MM.1S (cell line): ENCODE measurements at regions not wholly inside any gene's neighbourhood (a gene's known extent, or its start where the extent isn't known, plus 50 kb on each side); places are given as distances from the start of the nearest gene placed in this dataset.

Source experiments
- DNase-seq: peaks from one replicate; pipeline ENCODE4 v3.0.0-alpha.2; 2015
- H2AFZ ChIP-seq: fragments of 300-600 bp; sonication (generic); 2 replicates; pipeline ENCODE4 v1.6.0; 2016; ENCODE audit warnings: antibody characterized with exemption, low read length
- H3F3A ChIP-seq: fragments of 300-600 bp; sonication (generic); 2 replicates; pipeline ENCODE4 v1.6.1; 2016; ENCODE audit warnings: mild to moderate bottlenecking, antibody characterized with exemption, low read length, moderate library complexity, mixed read lengths; ENCODE audit not compliant: insufficient read depth
- H3K27ac ChIP-seq: fragments of 300-600 bp; sonication (generic); 2 replicates; pipeline ENCODE4 v1.5.1; 2016; ENCODE audit warnings: mild to moderate bottlenecking, low read length
- H3K27me3 ChIP-seq: fragments of 300-600 bp; sonication (generic); replicated peaks from 2 replicates; pipeline ENCODE4 v1.6.0; 2016; ENCODE audit warnings: low read length; ENCODE audit not compliant: insufficient read depth
- H3K36me3 ChIP-seq: fragments of 300-600 bp; sonication (generic); replicated peaks from 2 replicates; pipeline ENCODE4 v1.6.1; 2016; ENCODE audit warnings: mild to moderate bottlenecking, low read length, mixed read lengths; ENCODE audit not compliant: insufficient read depth
- H3K4me1 ChIP-seq: fragments of 300-600 bp; sonication (generic); 2 replicates; pipeline ENCODE4 v1.6.1; 2016; ENCODE audit warnings: low read length, mixed read lengths
- H3K4me2 ChIP-seq: fragments of 300-600 bp; sonication (generic); 2 replicates; pipeline ENCODE4 v1.6.0; 2016; ENCODE audit warnings: low read depth, low read length
- H3K4me3 ChIP-seq: fragments of 300-600 bp; sonication (generic); 2 replicates; pipeline ENCODE4 v1.5.1; 2016; ENCODE audit warnings: low read length, mixed read lengths
- H3K79me2 ChIP-seq: fragments of 300-600 bp; sonication (generic); 2 replicates; pipeline ENCODE4 v1.6.1; 2016; ENCODE audit warnings: mixed run types, low read length, mixed read lengths
- H3K9ac ChIP-seq: fragments of 300-600 bp; sonication (generic); 2 replicates; pipeline ENCODE4 v1.6.1; 2016; ENCODE audit warnings: low read length, mixed read lengths
- H3K9me2 ChIP-seq: fragments of 300-600 bp; sonication (generic); replicated peaks from 2 replicates; pipeline ENCODE4 v1.6.1; 2016; ENCODE audit warnings: mild to moderate bottlenecking, low read length, mixed read lengths; ENCODE audit not compliant: insufficient read depth
- H3K9me3 ChIP-seq: fragments of 300-600 bp; sonication (generic); replicated peaks from 2 replicates; pipeline ENCODE4 v1.6.1; 2016; ENCODE audit warnings: mild to moderate bottlenecking, low read length, mixed read lengths; ENCODE audit not compliant: insufficient read depth
- H4K20me1 ChIP-seq: fragments of 300-600 bp; sonication (generic); 2 replicates; pipeline ENCODE4 v1.6.1; 2016; ENCODE audit warnings: mild to moderate bottlenecking, low read length, moderate library complexity, mixed read lengths; ENCODE audit not compliant: insufficient read depth
- EZH2 ChIP-seq: fragments of 300-600 bp; sonication (generic); optimal IDR thresholded peaks from 2 replicates; pipeline ENCODE3; 2017; ENCODE audit warnings: low read depth, mild to moderate bottlenecking, antibody characterized with exemption, low read length, mixed read lengths
- EZH2phosphoT487 ChIP-seq: fragments of 300-600 bp; sonication (generic); IDR thresholded peaks from 2 replicates; pipeline ENCODE4 v1.6.1; 2018; ENCODE audit warnings: antibody characterized with exemption, low read length
- TF ChIP-seq, protein P1 (sequence below): fragments of 300-600 bp; sonication (generic); IDR thresholded peaks from 2 replicates; pipeline ENCODE4 v1.5.1; 2016; ENCODE audit warnings: antibody characterized with exemption, low read length, mixed read lengths

DNA sequence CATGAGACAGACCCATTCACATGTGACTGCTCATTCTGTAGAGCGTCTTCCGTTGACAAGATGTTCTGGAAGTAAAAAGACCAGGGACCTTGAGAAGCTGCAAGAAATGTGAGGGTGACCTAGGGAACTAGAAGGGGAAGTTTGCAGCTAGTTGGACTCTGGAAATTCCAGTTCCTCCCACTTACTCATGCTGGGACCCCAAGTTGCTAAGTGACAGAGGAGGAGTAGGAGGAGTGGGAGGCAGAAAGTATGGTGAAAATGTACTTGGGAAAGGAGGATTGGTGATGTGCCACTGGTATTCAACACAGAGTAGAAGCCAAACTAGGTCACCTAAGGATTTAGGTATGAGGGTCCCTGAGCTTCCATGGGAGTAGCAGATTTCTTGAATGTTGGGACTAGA is 132.4 kb downstream of the KCNA5 start:
- Histone ChIP-seq H3K79me2 (no peaks in the 10 kb centered on the region), H3K27ac (no peak overlapping the region), H3F3A (no peaks in the 10 kb centered on the region), H2AFZ (no peak overlapping the region), H3K4me2 (no peak overlapping the region), H3K9me3 (no peaks in the 10 kb centered on the region), H3K4me1 (no peaks in the 10 kb centered on the region), H3K36me3 (no peaks in the 10 kb centered on the region), H4K20me1 (no peaks in the 10 kb centered on the region), H3K9ac (no peak overlapping the region), H3K9me2 (no peaks in the 10 kb centered on the region), H3K4me3 (no peak overlapping the region), H3K27me3 (no peaks in the 10 kb centered on the region)
- TF ChIP-seq EZH2 (no peak), EZH2phosphoT487 (no peak)
- TF ChIP-seq, protein P1, sequence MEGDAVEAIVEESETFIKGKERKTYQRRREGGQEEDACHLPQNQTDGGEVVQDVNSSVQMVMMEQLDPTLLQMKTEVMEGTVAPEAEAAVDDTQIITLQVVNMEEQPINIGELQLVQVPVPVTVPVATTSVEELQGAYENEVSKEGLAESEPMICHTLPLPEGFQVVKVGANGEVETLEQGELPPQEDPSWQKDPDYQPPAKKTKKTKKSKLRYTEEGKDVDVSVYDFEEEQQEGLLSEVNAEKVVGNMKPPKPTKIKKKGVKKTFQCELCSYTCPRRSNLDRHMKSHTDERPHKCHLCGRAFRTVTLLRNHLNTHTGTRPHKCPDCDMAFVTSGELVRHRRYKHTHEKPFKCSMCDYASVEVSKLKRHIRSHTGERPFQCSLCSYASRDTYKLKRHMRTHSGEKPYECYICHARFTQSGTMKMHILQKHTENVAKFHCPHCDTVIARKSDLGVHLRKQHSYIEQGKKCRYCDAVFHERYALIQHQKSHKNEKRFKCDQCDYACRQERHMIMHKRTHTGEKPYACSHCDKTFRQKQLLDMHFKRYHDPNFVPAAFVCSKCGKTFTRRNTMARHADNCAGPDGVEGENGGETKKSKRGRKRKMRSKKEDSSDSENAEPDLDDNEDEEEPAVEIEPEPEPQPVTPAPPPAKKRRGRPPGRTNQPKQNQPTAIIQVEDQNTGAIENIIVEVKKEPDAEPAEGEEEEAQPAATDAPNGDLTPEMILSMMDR: no peak
- DNase-seq: no peak

DNA sequence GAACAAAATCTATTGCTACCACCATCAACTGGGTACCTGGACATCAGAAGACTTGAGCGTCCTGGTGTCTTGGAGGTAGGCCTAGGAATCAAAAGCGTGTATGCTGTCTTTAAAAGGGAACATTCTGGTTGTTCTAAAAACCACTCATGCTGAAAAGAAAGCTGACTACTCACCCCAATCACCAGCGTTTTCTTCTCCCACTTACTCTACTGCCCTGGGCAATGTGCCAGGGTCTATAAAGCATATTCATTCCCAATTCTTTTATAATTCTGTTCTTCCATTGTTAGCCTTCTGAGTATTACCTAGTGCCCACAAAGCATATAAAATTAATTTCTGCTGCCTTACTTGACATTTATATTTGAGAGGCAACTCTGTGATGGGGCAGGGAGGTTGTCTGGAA is 133.4 kb downstream of the KCNA5 start:
- no peaks in the 10 kb centered on the region for H3F3A ChIP-seq
- no peak overlapping the region for H2AFZ ChIP-seq
- no peak overlapping the region for H3K4me2 ChIP-seq
- H4K20me1 ChIP-seq: no peaks in the 10 kb centered on the region
- H3K4me3 ChIP-seq: no peak overlapping the region
- no peak for DNase-seq
- H3K4me1 ChIP-seq: no peaks in the 10 kb centered on the region
- H3K27me3 ChIP-seq: no peaks in the 10 kb centered on the region
- H3K9ac ChIP-seq: no peak overlapping the region
- H3K79me2 ChIP-seq: no peaks in the 10 kb centered on the region
- TF ChIP-seq, protein P1: no peak
- TF ChIP-seq EZH2 (no peak), EZH2phosphoT487 (no peak)
- H3K27ac ChIP-seq: no peak overlapping the region
- H3K9me3 ChIP-seq: no peaks in the 10 kb centered on the region
- H3K36me3 ChIP-seq: no peaks in the 10 kb centered on the region
- no peaks in the 10 kb centered on the region for H3K9me2 ChIP-seq

DNA sequence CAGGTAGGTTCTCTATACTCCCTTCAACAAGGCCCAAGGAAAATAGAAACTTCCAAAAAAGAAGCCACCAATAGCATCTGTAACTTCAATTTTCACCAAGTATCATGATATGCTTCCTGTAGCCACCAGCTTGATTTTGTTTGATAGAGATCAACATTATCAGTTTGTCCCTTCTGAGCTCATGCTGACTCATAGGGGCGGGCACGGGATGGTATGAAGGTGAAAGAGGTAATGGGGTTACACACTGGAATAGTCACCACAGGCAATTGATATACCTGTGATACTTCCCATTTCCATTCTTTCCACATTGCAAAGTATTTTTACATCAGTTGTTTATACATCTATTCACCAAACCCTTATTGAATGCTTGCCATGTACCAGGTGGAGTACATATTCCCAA is 134.1 kb downstream of the KCNA5 start:
- Histone ChIP-seq H3K27me3 (no peaks in the 10 kb centered on the region), H2AFZ (no peak overlapping the region), H3K4me1 (no peaks in the 10 kb centered on the region), H3K4me3 (no peak overlapping the region), H3K79me2 (no peaks in the 10 kb centered on the region), H3K36me3 (no peaks in the 10 kb centered on the region), H3K9me2 (no peaks in the 10 kb centered on the region), H3K27ac (no peak overlapping the region), H3F3A (no peaks in the 10 kb centered on the region), H3K9me3 (no peaks in the 10 kb centered on the region), H4K20me1 (no peaks in the 10 kb centered on the region), H3K9ac (no peak overlapping the region), H3K4me2 (no peak overlapping the region)
- no peak for DNase-seq
- TF ChIP-seq EZH2 (no peak), EZH2phosphoT487 (no peak)
- TF ChIP-seq, protein P1: no peak

DNA sequence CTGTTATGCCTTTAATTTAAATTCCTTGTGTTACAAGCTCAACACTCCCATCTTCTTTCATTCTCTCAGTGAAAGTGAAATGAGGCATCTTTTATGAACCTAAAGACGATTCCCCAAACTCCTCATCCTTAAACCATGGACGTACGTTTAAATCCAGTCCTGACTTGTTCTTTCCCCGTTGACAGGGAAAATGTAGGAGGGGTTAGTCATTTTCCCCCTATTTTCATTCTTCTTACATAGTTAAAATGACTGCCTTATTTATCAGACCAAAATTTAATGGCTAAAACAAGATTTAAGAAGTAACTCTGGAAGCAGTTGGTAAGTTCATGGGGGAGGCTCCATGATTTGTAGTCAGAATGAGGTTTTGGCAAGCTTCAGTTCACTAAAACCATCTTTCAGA is 134.9 kb downstream of the KCNA5 start:
- Histone ChIP-seq H3K9me3 (no peaks in the 10 kb centered on the region), H3F3A (no peaks in the 10 kb centered on the region), H3K9ac (no peak overlapping the region), H3K27ac (no peak overlapping the region), H2AFZ (no peak overlapping the region), H3K36me3 (no peaks in the 10 kb centered on the region), H3K4me2 (no peak overlapping the region), H4K20me1 (no peaks in the 10 kb centered on the region), H3K9me2 (no peaks in the 10 kb centered on the region), H3K27me3 (no peaks in the 10 kb centered on the region), H3K4me3 (no peak overlapping the region), H3K4me1 (no peaks in the 10 kb centered on the region), H3K79me2 (no peaks in the 10 kb centered on the region)
- no peak for DNase-seq
- TF ChIP-seq EZH2 (no peak), EZH2phosphoT487 (no peak)
- TF ChIP-seq, protein P1: no peak
